ENCODE measurements at regions not wholly inside any gene's neighbourhood (a gene's known extent, or its start where the extent isn't known, plus 50 kb on each side); places are given as distances from the start of the nearest gene placed in this dataset.
"Not testable (repeated sequence)": the region's sequence is repeated elsewhere in the genome, so short reads cannot be mapped to it uniquely, and the experiment has no call there.

DNA sequence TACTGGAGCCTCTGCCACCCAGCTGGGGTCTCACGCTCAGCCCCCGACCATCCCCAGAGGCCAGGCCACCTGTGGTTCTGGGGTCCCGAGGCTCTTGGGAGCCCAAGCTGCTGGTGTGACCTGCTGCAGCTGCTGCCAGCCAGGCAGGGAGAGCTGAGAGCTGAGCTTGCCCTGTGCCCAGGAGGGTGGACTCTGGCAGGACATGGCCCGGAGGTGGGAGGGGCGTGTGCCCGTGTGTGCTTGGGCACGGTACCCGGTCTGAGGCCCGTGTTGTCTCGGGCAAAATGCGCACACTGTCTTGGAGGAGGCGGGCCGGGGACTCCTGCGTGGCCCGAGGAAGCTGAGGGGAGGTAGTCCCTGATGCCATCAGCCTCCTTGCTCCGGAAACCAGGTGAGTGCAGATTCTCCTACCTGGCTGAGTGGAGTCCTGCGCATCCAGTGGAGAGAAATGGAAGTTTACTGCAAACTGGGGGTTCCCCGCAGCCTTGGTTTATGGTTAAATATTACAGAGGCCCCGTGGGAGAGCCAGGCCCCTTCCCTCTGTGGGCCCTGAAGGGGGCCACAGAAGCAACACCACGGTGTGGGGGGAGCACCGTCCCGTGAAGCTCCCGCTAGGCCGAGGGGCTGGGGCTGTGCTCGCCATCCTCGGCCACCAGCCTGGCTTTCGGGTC, 4380.8 kb upstream of the TPTE start:
- TF ChIP-seq EP300 (IDR thresholded peaks at IDR 0.05); POLR2A (IDR thresholded peaks at IDR 0.05; ENCODE audit: low read depth): not testable (repeated sequence)
- TF ChIP-seq, protein P1, sequence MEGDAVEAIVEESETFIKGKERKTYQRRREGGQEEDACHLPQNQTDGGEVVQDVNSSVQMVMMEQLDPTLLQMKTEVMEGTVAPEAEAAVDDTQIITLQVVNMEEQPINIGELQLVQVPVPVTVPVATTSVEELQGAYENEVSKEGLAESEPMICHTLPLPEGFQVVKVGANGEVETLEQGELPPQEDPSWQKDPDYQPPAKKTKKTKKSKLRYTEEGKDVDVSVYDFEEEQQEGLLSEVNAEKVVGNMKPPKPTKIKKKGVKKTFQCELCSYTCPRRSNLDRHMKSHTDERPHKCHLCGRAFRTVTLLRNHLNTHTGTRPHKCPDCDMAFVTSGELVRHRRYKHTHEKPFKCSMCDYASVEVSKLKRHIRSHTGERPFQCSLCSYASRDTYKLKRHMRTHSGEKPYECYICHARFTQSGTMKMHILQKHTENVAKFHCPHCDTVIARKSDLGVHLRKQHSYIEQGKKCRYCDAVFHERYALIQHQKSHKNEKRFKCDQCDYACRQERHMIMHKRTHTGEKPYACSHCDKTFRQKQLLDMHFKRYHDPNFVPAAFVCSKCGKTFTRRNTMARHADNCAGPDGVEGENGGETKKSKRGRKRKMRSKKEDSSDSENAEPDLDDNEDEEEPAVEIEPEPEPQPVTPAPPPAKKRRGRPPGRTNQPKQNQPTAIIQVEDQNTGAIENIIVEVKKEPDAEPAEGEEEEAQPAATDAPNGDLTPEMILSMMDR (IDR thresholded peaks at IDR 0.05) = not testable (repeated sequence)

Data from esophagus muscularis mucosa (tissue), 4 donors.